Gastrocnemius medialis (tissue), 4 donors: ENCODE measurements at regions not wholly inside any gene's neighbourhood (a gene's known extent, or its start where the extent isn't known, plus 50 kb on each side); places are given as distances from the start of the nearest gene placed in this dataset.

ENCODE experiments used
- ATAC-seq, 2 donors: fragments of 150-250 bp; one replicate each; pipeline ENCODE4 v1.9.1; 2016
- DNase-seq, 2 donors: peaks; one replicate each; pipeline ENCODE4 v3.0.0-alpha.2; 2019
- H3K27ac ChIP-seq, 4 donors: fragments of 200-600 bp; sonication (generic); 1 replicate in 1 of 4; 2 replicates in 3 of 4; pipeline ENCODE4 v1.5.1; 2016 to 2018; ENCODE audit warnings: mild to moderate bottlenecking in 2 of 4, moderate library complexity in 1 of 4
- H3K27me3 ChIP-seq, 3 donors: fragments of 200-600 bp; sonication (generic) in 2 of 3; 1 replicate in 1 of 3; 2 replicates in 2 of 3; pipeline versions ENCODE4 v1.5.1 to v1.6.0; 2016 to 2019; ENCODE audit warnings: mild to moderate bottlenecking in 1 of 3, moderate library complexity in 1 of 3
- H3K36me3 ChIP-seq, 2 donors: fragments of 200-600 bp; sonication (generic) in 1 of 2; one replicate each; pipeline ENCODE4 v1.5.1; 2017 to 2018
- H3K4me1 ChIP-seq, 2 donors: fragments of 200-600 bp; sonication (generic) in 1 of 2; one replicate each; pipeline ENCODE4 v1.5.1; 2016 to 2017; ENCODE audit warnings: mild to moderate bottlenecking in 2 of 2
- H3K4me3 ChIP-seq, 4 donors: fragments of 200-600 bp; sonication (generic) in 3 of 4; 1 replicate in 1 of 4; 2 replicates in 3 of 4; pipeline ENCODE4 v1.5.1; 2016 to 2019; ENCODE audit warnings: mild to moderate bottlenecking in 2 of 4
- H3K9me3 ChIP-seq, 3 donors: fragments of 200-600 bp; sonication (generic) in 2 of 3; 1 replicate in 1 of 3; 2 replicates in 2 of 3; pipeline ENCODE4 v1.5.1; 2016 to 2019
- POLR2A ChIP-seq, 2 donors: fragments of 450-650 bp; IDR thresholded peaks; one replicate each; pipeline ENCODE4 v1.6.1; 2017; ENCODE audit warnings: antibody characterized with exemption in 2 of 2, mild to moderate bottlenecking in 2 of 2, moderate library complexity in 2 of 2
- in situ Hi-C, 4 donors: fragments of 200-750 bp; cut with MboI; loops; one replicate each; pipeline versions ENCODE4 v1.15.0 to v1.8.0; 2017; ENCODE audit warnings: low sequenced_read_pairs in 4 of 4
- intact Hi-C: fragments of 100-400 bp; cut with DNase I; formaldehyde crosslinking; loops from one replicate; pipeline ENCODE4 v1.15.1; 2023; ENCODE audit warnings: low total_unique reads
- TF ChIP-seq, protein P1 (sequence below), 5 experiments: fragments of 450-650 bp in 3 of 5; fragments of 200-600 bp in 2 of 5; sonication (generic) in 2 of 5; IDR thresholded peaks in 4 of 5; conservative IDR thresholded peaks in 1 of 5; 1 replicate in 4 of 5; 2 replicates in 1 of 5; pipeline ENCODE4 v1.5.1; 2016 to 2019; ENCODE audit warnings: antibody characterized with exemption in 5 of 5, mild to moderate bottlenecking in 3 of 5, moderate library complexity in 3 of 5

DNA sequence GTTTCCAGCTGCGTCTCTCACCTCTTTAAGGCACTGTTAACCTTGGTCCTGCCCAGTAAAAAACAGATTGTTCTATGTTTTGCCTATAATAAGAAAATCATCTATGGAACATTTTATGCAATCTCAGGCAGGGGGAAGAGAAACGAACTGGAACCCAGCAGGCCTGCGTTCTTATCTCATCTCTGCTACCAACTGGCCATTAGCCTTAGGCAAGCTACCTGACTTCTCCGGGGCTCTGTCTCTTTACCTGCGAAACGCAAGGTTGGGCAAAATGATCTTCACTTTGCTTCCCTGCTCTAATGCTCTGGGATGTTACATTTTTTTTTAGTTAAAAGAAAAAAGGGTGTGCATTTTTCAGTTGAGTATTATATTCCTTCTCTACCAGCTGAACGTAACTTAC, 70.5 kb upstream of the WIPF1 start:
- peaks cover 0 to 4% of the 10 kb centered on the region in 2 donors for H3K4me1 ChIP-seq
- no peak overlapping the region for H3K27ac ChIP-seq

DNA sequence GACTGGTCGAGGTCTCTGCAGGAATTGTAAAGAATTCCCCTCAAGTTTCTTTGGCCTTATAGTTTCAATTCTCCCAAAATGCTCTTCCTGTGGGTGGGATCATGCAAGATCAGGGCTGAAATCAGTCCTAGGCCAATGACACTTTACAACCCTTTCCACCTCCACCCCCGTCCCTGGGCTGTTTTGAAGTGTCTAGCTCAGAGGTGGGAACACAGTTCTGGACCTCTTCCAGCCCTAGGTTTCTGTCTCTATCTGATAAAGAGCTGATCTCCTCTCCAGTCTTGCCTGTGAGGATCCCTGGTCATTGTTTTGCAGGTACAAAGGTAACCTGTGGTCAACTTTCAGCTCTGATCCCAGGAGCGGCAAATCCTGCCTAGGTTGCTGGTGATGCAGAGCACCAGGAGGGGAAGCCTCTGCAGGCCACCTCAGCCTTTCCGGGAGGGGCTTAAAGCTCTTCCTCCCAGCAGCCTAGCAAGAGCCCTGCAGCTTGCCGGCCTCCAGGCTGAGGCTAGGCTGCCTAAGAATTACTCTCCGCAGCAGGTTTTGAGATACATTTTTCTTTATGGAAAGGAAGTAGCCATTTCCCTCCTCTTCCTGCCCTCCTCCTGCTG, 69.8 kb upstream of the WIPF1 start:
- Histone ChIP-seq H3K27ac (peak overlapping the region in 1 of 4 donors; percentile 31), H3K36me3 (no peaks in the 10 kb centered on the region), H3K9me3 (no peaks in the 10 kb centered on the region), H3K4me3 (no peak overlapping the region), H3K27me3 (no peaks in the 10 kb centered on the region), H3K4me1 (peaks cover 0 to 4% of the 10 kb centered on the region in 2 donors)
- in situ Hi-C loops = no loop called here
- intact Hi-C loops = no loop called here
- DNase-seq (no peak), ATAC-seq (no peak)
- no peak for TF ChIP-seq POLR2A (IDR thresholded peaks at IDR 0.05)
- TF ChIP-seq, protein P1, sequence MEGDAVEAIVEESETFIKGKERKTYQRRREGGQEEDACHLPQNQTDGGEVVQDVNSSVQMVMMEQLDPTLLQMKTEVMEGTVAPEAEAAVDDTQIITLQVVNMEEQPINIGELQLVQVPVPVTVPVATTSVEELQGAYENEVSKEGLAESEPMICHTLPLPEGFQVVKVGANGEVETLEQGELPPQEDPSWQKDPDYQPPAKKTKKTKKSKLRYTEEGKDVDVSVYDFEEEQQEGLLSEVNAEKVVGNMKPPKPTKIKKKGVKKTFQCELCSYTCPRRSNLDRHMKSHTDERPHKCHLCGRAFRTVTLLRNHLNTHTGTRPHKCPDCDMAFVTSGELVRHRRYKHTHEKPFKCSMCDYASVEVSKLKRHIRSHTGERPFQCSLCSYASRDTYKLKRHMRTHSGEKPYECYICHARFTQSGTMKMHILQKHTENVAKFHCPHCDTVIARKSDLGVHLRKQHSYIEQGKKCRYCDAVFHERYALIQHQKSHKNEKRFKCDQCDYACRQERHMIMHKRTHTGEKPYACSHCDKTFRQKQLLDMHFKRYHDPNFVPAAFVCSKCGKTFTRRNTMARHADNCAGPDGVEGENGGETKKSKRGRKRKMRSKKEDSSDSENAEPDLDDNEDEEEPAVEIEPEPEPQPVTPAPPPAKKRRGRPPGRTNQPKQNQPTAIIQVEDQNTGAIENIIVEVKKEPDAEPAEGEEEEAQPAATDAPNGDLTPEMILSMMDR (IDR thresholded peaks at IDR 0.05 in 4 of 5, conservative IDR thresholded peaks at IDR 0.05 in 1 of 5) = no peak

More for the DNA sequence above, 70.5 kb upstream of the WIPF1 start:
- H3K27me3 ChIP-seq = no peaks in the 10 kb centered on the region
- no peaks in the 10 kb centered on the region for H3K36me3 ChIP-seq
- in situ Hi-C loops (no loop called here), intact Hi-C loops (no loop called here)
- no peaks in the 10 kb centered on the region for H3K9me3 ChIP-seq
- no peak overlapping the region for H3K4me3 ChIP-seq
- TF ChIP-seq POLR2A (IDR thresholded peaks at IDR 0.05) = no peak
- TF ChIP-seq, protein P1 (IDR thresholded peaks at IDR 0.05 in 4 of 5, conservative IDR thresholded peaks at IDR 0.05 in 1 of 5) = no peak
- DNase-seq (no peak), ATAC-seq (no peak)

DNA sequence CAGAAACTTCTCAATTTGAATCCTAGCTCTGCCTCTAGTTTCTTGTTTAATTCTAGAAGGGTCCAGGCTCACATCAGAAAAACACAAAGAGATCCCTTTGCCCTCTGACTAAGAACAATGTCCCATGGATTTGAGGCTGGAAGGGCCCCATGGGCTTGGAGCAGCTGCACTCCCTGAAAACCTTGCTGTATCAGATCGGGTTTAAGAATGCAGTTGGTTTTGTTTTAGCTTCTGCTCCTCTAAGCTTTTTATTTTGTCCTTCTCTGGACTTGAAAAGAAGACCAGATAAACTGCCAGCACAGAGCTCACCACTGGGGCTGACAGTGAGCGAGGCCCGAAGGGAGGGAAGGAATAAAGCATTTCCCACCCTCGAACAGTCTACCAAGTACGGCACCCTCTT, 69.2 kb upstream of the WIPF1 start:
- in situ Hi-C loops = no loop called here

DNA sequence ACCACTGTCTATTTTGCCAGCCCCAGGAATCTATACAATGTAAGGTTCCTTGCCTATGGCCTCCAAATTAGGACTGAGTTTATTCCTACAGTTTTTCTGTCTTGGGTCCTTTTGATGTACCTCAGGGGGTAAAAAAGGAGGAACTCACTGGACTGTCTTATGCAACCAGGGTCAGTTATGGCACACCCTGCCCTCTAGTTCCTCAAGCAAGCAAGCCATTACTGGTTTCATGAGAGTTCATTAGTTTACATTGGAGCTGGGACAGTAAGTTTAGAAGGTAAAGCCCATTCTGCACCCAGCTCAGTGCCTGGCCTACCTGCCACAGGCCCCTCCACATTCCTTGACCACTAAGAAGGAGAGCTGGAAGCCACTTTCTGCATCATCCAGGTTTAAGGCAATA, 68.7 kb upstream of the WIPF1 start:
- Histone ChIP-seq H3K4me1 (peaks cover 0 to 4% of the 10 kb centered on the region in 2 donors), H3K27me3 (no peaks in the 10 kb centered on the region), H3K9me3 (no peaks in the 10 kb centered on the region), H3K4me3 (no peak overlapping the region), H3K36me3 (no peaks in the 10 kb centered on the region), H3K27ac (peak overlapping the region in 1 of 4 donors; percentile 31)
- in situ Hi-C loops (no loop called here), intact Hi-C loops (no loop called here)
- DNase-seq (peak in 1 of 2 donors; percentile 22), ATAC-seq (no peak)
- no peak for TF ChIP-seq POLR2A (IDR thresholded peaks at IDR 0.05)
- TF ChIP-seq, protein P1 (IDR thresholded peaks at IDR 0.05 in 4 of 5, conservative IDR thresholded peaks at IDR 0.05 in 1 of 5) = no peak

More for the DNA sequence above, 69.2 kb upstream of the WIPF1 start:
- Histone ChIP-seq H3K9me3 (no peaks in the 10 kb centered on the region), H3K36me3 (no peaks in the 10 kb centered on the region), H3K27me3 (no peaks in the 10 kb centered on the region), H3K27ac (peak overlapping the region in 1 of 4 donors; percentile 31), H3K4me1 (peaks cover 0 to 4% of the 10 kb centered on the region in 2 donors), H3K4me3 (no peak overlapping the region)
- intact Hi-C loops = no loop called here
- TF ChIP-seq, protein P1 (IDR thresholded peaks at IDR 0.05 in 4 of 5, conservative IDR thresholded peaks at IDR 0.05 in 1 of 5) = no peak
- TF ChIP-seq POLR2A (IDR thresholded peaks at IDR 0.05) = no peak
- no peak for ATAC-seq
- DNase-seq = no peak
